ENCODE measurements at regions not wholly inside any gene's neighbourhood (a gene's known extent, or its start where the extent isn't known, plus 50 kb on each side); places are given as distances from the start of the nearest gene placed in this dataset.

DNA sequence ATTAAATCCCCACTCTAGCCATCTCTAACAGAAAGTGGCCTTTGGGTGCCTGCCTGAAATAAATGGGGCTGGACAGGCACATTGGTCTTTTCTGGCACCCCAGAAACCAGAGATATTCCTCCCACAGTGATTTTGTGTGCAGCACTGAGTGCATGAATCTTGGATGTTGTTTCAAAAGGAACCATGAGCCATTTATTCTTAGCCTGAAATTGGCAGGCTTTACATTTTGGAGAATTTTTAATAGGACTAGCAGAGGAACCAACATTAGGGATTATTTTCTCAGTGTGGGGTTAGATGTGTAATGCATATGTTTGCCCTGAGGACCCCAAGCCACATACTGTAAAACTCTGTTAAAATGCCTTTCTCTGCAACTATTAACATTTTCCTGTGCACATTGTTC is 451.3 kb downstream of the NFIB start:
- TF ChIP-seq POLR2AphosphoS5 (IDR thresholded peaks at IDR 0.05; ENCODE audit: borderline replicate concordance, low read depth, low read length) (no peak; the same call in 1 of the 2 replicates), EZH2 (IDR thresholded peaks at IDR 0.05) (no peak), FOXP2 (optimal IDR thresholded peaks at IDR 0.05; ENCODE audit: control extremely low read depth, extremely low read length, insufficient read depth) (no peak)

Measured in SK-N-MC (cell line).